ENCODE measurements at regions not wholly inside any gene's neighbourhood (a gene's known extent, or its start where the extent isn't known, plus 50 kb on each side); places are given as distances from the start of the nearest gene placed in this dataset.

DNA sequence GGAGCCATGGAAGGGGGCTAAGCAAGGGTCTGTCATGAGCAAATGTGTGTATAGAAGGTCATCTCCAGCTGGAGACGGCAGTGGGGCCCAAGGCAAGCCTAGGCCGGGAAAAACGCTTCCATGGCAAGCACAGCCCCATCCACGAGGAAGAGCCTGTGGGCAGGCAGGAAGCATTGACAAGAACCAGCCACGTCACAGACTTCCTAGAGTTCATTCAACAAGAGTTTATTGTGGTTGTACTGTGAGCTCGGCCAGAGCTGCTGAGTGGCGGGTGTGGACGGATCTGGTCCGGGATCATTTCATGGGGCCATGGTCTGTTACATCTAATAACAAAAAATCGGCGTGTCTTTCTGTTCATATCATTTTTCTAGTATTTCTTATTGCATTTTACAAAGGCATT, 311.7 kb downstream of the TMEM121 start:
- TF ChIP-seq, protein P1, sequence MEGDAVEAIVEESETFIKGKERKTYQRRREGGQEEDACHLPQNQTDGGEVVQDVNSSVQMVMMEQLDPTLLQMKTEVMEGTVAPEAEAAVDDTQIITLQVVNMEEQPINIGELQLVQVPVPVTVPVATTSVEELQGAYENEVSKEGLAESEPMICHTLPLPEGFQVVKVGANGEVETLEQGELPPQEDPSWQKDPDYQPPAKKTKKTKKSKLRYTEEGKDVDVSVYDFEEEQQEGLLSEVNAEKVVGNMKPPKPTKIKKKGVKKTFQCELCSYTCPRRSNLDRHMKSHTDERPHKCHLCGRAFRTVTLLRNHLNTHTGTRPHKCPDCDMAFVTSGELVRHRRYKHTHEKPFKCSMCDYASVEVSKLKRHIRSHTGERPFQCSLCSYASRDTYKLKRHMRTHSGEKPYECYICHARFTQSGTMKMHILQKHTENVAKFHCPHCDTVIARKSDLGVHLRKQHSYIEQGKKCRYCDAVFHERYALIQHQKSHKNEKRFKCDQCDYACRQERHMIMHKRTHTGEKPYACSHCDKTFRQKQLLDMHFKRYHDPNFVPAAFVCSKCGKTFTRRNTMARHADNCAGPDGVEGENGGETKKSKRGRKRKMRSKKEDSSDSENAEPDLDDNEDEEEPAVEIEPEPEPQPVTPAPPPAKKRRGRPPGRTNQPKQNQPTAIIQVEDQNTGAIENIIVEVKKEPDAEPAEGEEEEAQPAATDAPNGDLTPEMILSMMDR (conservative IDR thresholded peaks at IDR 0.05; ENCODE audit: low read depth in 2 of 2): no peak
- no peak for TF ChIP-seq NANOG (IDR thresholded peaks at IDR 0.05; ENCODE audit: borderline replicate concordance)
- TF ChIP-seq, protein P2, sequence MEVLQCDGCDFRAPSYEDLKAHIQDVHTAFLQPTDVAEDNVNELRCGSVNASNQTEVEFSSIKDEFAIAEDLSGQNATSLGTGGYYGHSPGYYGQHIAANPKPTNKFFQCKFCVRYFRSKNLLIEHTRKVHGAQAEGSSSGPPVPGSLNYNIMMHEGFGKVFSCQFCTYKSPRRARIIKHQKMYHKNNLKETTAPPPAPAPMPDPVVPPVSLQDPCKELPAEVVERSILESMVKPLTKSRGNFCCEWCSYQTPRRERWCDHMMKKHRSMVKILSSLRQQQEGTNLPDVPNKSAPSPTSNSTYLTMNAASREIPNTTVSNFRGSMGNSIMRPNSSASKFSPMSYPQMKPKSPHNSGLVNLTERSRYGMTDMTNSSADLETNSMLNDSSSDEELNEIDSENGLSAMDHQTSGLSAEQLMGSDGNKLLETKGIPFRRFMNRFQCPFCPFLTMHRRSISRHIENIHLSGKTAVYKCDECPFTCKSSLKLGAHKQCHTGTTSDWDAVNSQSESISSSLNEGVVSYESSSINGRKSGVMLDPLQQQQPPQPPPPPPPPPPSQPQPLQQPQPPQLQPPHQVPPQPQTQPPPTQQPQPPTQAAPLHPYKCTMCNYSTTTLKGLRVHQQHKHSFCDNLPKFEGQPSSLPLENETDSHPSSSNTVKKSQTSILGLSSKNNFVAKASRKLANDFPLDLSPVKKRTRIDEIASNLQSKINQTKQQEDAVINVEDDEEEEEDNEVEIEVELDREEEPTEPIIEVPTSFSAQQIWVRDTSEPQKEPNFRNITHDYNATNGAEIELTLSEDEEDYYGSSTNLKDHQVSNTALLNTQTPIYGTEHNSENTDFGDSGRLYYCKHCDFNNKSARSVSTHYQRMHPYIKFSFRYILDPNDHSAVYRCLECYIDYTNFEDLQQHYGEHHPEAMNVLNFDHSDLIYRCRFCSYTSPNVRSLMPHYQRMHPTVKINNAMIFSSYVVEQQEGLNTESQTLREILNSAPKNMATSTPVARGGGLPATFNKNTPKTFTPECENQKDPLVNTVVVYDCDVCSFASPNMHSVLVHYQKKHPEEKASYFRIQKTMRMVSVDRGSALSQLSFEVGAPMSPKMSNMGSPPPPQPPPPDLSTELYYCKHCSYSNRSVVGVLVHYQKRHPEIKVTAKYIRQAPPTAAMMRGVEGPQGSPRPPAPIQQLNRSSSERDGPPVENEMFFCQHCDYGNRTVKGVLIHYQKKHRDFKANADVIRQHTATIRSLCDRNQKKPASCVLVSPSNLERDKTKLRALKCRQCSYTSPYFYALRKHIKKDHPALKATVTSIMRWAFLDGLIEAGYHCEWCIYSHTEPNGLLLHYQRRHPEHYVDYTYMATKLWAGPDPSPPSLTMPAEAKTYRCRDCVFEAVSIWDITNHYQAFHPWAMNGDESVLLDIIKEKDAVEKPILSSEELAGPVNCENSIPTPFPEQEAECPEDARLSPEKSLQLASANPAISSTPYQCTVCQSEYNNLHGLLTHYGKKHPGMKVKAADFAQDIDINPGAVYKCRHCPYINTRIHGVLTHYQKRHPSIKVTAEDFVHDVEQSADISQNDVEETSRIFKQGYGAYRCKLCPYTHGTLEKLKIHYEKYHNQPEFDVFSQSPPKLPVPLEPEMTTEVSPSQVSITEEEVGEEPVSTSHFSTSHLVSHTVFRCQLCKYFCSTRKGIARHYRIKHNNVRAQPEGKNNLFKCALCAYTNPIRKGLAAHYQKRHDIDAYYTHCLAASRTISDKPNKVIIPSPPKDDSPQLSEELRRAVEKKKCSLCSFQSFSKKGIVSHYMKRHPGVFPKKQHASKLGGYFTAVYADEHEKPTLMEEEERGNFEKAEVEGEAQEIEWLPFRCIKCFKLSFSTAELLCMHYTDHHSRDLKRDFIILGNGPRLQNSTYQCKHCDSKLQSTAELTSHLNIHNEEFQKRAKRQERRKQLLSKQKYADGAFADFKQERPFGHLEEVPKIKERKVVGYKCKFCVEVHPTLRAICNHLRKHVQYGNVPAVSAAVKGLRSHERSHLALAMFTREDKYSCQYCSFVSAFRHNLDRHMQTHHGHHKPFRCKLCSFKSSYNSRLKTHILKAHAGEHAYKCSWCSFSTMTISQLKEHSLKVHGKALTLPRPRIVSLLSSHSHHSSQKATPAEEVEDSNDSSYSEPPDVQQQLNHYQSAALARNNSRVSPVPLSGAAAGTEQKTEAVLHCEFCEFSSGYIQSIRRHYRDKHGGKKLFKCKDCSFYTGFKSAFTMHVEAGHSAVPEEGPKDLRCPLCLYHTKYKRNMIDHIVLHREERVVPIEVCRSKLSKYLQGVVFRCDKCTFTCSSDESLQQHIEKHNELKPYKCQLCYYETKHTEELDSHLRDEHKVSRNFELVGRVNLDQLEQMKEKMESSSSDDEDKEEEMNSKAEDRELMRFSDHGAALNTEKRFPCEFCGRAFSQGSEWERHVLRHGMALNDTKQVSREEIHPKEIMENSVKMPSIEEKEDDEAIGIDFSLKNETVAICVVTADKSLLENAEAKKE (CRISPR knock-in tag; IDR thresholded peaks at IDR 0.05): no peak
- no peak for TF ChIP-seq EZH2phosphoT487 (IDR thresholded peaks at IDR 0.05; ENCODE audit: unreplicated experiment)
- no peak for TF ChIP-seq ZNF114 (CRISPR knock-in tag; IDR thresholded peaks at IDR 0.05)
- TF ChIP-seq, protein P3, sequence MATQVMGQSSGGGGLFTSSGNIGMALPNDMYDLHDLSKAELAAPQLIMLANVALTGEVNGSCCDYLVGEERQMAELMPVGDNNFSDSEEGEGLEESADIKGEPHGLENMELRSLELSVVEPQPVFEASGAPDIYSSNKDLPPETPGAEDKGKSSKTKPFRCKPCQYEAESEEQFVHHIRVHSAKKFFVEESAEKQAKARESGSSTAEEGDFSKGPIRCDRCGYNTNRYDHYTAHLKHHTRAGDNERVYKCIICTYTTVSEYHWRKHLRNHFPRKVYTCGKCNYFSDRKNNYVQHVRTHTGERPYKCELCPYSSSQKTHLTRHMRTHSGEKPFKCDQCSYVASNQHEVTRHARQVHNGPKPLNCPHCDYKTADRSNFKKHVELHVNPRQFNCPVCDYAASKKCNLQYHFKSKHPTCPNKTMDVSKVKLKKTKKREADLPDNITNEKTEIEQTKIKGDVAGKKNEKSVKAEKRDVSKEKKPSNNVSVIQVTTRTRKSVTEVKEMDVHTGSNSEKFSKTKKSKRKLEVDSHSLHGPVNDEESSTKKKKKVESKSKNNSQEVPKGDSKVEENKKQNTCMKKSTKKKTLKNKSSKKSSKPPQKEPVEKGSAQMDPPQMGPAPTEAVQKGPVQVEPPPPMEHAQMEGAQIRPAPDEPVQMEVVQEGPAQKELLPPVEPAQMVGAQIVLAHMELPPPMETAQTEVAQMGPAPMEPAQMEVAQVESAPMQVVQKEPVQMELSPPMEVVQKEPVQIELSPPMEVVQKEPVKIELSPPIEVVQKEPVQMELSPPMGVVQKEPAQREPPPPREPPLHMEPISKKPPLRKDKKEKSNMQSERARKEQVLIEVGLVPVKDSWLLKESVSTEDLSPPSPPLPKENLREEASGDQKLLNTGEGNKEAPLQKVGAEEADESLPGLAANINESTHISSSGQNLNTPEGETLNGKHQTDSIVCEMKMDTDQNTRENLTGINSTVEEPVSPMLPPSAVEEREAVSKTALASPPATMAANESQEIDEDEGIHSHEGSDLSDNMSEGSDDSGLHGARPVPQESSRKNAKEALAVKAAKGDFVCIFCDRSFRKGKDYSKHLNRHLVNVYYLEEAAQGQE (IDR thresholded peaks at IDR 0.05; ENCODE audit: unreplicated experiment): no peak
- no peak for TF ChIP-seq EZH2 (IDR thresholded peaks at IDR 0.05; ENCODE audit: low read depth, unreplicated experiment)
- TF ChIP-seq JUNB (IDR thresholded peaks at IDR 0.05; ENCODE audit: unreplicated experiment): no peak
- TF ChIP-seq POLR2AphosphoS5 (IDR thresholded peaks at IDR 0.05; ENCODE audit: low read depth): no peak
- TF ChIP-seq, protein P4, sequence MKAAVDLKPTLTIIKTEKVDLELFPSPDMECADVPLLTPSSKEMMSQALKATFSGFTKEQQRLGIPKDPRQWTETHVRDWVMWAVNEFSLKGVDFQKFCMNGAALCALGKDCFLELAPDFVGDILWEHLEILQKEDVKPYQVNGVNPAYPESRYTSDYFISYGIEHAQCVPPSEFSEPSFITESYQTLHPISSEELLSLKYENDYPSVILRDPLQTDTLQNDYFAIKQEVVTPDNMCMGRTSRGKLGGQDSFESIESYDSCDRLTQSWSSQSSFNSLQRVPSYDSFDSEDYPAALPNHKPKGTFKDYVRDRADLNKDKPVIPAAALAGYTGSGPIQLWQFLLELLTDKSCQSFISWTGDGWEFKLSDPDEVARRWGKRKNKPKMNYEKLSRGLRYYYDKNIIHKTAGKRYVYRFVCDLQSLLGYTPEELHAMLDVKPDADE (IDR thresholded peaks at IDR 0.05): no peak
- no peak for TF ChIP-seq CREB1 (CRISPR knock-in tag; IDR thresholded peaks at IDR 0.05; ENCODE audit: low read depth)
- TF ChIP-seq STAT1 (IDR thresholded peaks at IDR 0.05; ENCODE audit: unreplicated experiment): no peak
- no peak for TF ChIP-seq ZNF331 (CRISPR knock-in tag; IDR thresholded peaks at IDR 0.05; ENCODE audit: low read depth)
